ENCODE measurements at regions not wholly inside any gene's neighbourhood (a gene's known extent, or its start where the extent isn't known, plus 50 kb on each side); places are given as distances from the start of the nearest gene placed in this dataset.
"Not testable (repeated sequence)": the region's sequence is repeated elsewhere in the genome, so short reads cannot be mapped to it uniquely, and the experiment has no call there.

- TF ChIP-seq ZNF274 (IDR thresholded peaks at IDR 0.05; ENCODE audit: low read depth, low read length), result no peak
Measured at GRCh38 chr2:106339609-106340008, 128.6 kb downstream of the RGPD3 start.

DNA sequence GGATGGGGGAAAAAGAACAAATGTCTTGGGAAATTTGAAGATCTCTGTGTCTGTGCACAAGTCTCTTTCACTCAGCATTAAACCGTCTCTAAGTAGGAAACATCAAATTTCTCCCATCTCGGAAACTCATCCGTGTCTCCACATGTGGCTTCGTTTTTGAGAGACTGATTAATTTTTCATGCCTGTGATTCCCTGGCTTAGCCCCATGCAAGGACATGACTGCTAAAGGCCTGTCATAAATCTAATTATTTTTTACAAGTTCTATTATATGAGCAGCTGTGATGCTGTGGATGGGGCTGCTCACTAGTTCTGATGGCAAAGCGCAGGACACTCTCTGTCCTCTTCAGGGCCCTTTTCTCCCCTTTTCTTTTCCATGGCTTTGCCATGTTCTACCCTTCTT lies 129.1 kb downstream of the RGPD3 start:
- no peak overlapping the region for H3K4me3 ChIP-seq (ENCODE audit: low read length)
- TF ChIP-seq ZNF274 (IDR thresholded peaks at IDR 0.05; ENCODE audit: low read depth, low read length), result no peak

More at GRCh38 chr2:106339609-106340008, 128.6 kb downstream of the RGPD3 start:
- H3K4me3 ChIP-seq (ENCODE audit: low read length), result no peak overlapping the region

GRCh38 chr2:106338043-106338442 lies 130.2 kb downstream of the RGPD3 start:
- no peak overlapping the region for H3K4me3 ChIP-seq (ENCODE audit: low read length)
- no peak for TF ChIP-seq ZNF274 (IDR thresholded peaks at IDR 0.05; ENCODE audit: low read depth, low read length)

DNA sequence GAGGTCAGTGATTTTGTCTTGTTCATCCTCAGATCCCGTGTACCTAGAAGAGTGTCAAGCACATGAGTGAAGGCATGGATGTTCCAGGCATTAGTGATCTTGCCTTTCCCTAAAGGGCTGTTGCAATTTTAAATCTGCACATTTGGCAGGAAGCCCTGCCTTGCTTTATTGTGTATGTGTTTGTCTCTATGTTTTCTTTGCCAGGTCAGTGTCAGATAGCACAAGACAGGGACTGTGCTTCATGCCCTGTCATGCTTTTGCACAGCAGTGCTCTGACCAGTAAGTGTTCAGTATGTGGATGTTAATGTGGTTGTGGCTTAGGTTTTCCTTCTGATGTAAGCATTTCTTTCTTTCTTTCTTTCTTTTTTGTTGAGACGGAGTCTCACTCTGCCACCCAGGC lies 131.5 kb downstream of the RGPD3 start:
- H3K4me3 ChIP-seq (ENCODE audit: low read length), result no peak overlapping the region

GRCh38 chr2:106336108-106336507 lies 132.1 kb downstream of the RGPD3 start:
- H3K4me3 ChIP-seq (ENCODE audit: low read length), result no peak overlapping the region
- no peak for TF ChIP-seq ZNF274 (IDR thresholded peaks at IDR 0.05; ENCODE audit: low read depth, low read length)

More for the DNA sequence above, 131.5 kb downstream of the RGPD3 start:
- TF ChIP-seq ZNF274 (IDR thresholded peaks at IDR 0.05; ENCODE audit: low read depth, low read length), result no peak

DNA sequence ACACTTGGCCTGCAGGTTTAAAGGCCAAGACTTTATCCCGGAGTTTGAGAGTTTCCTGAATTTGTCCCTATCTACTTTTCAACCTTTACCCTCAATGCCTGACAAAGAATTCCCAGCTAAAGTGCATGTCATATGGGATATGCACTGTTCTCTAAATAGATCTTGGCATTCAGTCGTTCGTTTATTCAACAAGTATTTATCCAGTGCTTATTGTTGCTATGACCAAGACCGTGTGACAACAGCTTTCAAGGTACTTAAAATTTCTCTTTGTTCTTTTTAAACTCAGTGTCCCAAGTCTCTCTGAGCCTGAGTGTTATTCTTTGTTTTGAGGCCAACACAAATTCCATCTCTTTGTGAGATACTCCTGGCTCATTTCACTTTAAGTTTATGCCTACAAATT lies 133.4 kb downstream of the RGPD3 start:
- H3K4me3 ChIP-seq (ENCODE audit: low read length), result no peak overlapping the region
- no peak for TF ChIP-seq ZNF274 (IDR thresholded peaks at IDR 0.05; ENCODE audit: low read depth, low read length)

- H3K4me3 ChIP-seq (ENCODE audit: low read length), result not testable (repeated sequence)
Measured at GRCh38 chr2:106333253-106333873, 134.8 kb downstream of the RGPD3 start.

- H3K4me3 ChIP-seq (ENCODE audit: low read length), result no peak overlapping the region
- no peak for TF ChIP-seq ZNF274 (IDR thresholded peaks at IDR 0.05; ENCODE audit: low read depth, low read length)
Measured at GRCh38 chr2:106332054-106332453, 136.2 kb downstream of the RGPD3 start.

GRCh38 chr2:106330384-106331261 lies 136.5 kb upstream of the UXS1 start:
- not testable (repeated sequence) for H3K4me3 ChIP-seq (ENCODE audit: low read length)

DNA sequence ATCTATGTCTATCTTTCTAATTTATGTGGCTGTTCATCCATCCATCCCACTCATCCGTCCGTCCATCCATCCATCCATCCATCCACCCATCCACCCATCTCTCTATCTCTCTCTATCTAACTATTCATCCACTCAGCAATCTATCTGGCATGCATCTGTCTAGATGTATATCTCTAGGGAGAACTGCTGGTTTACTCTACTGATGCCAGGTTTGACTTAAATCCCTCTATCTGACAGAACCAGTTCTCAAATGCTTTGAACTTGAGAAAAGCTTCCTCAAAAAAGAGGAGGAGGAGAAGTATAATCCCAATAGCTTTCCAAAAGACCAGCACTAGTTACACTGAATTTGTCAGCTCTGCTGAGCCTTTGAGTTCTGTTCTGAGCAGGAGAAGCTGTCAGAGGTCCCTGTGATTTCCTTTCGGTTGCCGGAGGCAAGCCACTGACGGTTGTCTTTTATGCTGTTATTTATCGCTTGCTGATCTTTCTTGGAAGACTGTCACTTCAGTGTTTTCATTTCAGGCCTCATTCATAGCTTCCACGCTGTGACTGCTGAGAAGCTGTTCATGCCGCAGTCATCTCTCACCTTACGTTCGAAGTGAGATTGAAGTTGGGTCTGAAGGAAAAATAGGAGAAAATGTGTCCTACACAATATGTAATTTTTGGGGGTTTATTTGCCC lies 129.4 kb upstream of the UXS1 start:
- TF ChIP-seq ZNF274 (IDR thresholded peaks at IDR 0.05; ENCODE audit: low read depth, low read length), result no peak
- H3K4me3 ChIP-seq (ENCODE audit: low read length), result no peak overlapping the region

DNA sequence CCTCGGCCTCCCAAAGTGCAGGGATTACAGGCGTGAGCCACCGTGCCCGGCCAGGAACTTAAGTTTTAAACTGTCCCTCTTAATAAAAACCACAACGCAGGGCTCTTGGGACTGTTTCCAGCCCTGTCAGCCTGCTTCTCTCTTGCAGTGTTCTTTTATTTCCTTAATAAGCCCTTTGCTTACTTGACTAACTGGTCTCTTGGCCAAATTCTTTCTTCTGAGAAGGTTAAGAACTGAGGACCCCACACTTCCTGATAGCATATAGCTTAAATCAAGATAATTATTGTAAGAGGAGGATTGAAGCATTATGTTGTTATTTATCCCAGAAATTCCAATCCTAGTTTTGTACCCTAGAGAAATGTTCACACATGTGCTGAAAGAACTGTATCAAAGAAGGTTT lies 128.2 kb upstream of the UXS1 start:
- no peak overlapping the region for H3K4me3 ChIP-seq (ENCODE audit: low read length)
- no peak for TF ChIP-seq ZNF274 (IDR thresholded peaks at IDR 0.05; ENCODE audit: low read depth, low read length)

- H3K4me3 ChIP-seq (ENCODE audit: low read length), result not testable (repeated sequence)
Measured at GRCh38 chr2:106320439-106320838, 126.3 kb upstream of the UXS1 start.

GRCh38 chr2:106316915-106317314 lies 122.8 kb upstream of the UXS1 start:
- H3K4me3 ChIP-seq (ENCODE audit: low read length), result no peak overlapping the region
- TF ChIP-seq ZNF274 (IDR thresholded peaks at IDR 0.05; ENCODE audit: low read depth, low read length), result no peak

- H3K4me3 ChIP-seq (ENCODE audit: low read length), result no peak overlapping the region
- no peak for TF ChIP-seq ZNF274 (IDR thresholded peaks at IDR 0.05; ENCODE audit: low read depth, low read length)
Measured at GRCh38 chr2:106314444-106314843, 120.3 kb upstream of the UXS1 start.

DNA sequence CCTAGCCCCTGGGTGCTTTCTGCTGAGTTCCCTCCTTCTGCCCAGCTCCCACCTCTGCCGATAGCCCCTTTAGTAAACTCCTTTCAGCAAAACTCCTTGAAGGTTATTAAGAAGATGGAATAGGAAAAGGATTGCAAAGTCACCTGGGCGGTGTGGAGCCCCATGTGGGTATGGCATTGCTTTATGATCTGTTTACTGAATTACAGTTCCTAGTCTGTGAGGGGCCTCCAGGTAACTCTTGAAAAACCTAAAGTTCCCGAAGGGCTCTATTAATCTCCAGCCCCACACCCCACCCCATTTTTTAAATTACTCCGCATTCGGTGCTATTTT lies 116.9 kb upstream of the UXS1 start:
- H3K4me3 ChIP-seq (ENCODE audit: low read length), result no peak overlapping the region
- no peak for TF ChIP-seq ZNF274 (IDR thresholded peaks at IDR 0.05; ENCODE audit: low read depth, low read length)
